ENCODE measurements at regions not wholly inside any gene's neighbourhood (a gene's known extent, or its start where the extent isn't known, plus 50 kb on each side); places are given as distances from the start of the nearest gene placed in this dataset.

- no peaks in the 10 kb centered on the region for H4K20me1 ChIP-seq (ENCODE audit: insufficient read depth, low read length)
- no peaks in the 10 kb centered on the region for H3K4me1 ChIP-seq (ENCODE audit: insufficient read depth, low read length)
- H3K4me3 ChIP-seq (ENCODE audit: low read depth in 1 of 2, low read length in 2 of 2): no peak overlapping the region
- TF ChIP-seq CTCF (IDR thresholded peaks at IDR 0.05; ENCODE audit: borderline replicate concordance, extremely low read depth, low read length, poor library complexity, severe bottlenecking) (no peak), EZH2 (IDR thresholded peaks at IDR 0.05; ENCODE audit: borderline replicate concordance, low read depth, low read length, severe bottlenecking) (no peak)
- H3K27me3 ChIP-seq (ENCODE audit: insufficient read depth, low read length, poor library complexity): no peaks in the 10 kb centered on the region
- no peaks in the 10 kb centered on the region for H3K79me2 ChIP-seq (ENCODE audit: insufficient read depth, low read length)
- no peak for DNase-seq
- no peak overlapping the region for H2AFZ ChIP-seq (ENCODE audit: low read depth, low read length)
- no peaks in the 10 kb centered on the region for H3K36me3 ChIP-seq (ENCODE audit: insufficient read depth, low read length)
- no peak overlapping the region for H3K27ac ChIP-seq (ENCODE audit: low read length)
- ATAC-seq (ENCODE audit: insufficient read depth, low read depth): peak; percentile 17; the same call in 1 of the 3 replicates
- no peak overlapping the region for H3K4me2 ChIP-seq (ENCODE audit: insufficient read depth, low read length)
- H3K9ac ChIP-seq (ENCODE audit: low read depth, low read length): no peak overlapping the region
- no peaks in the 10 kb centered on the region for H3K9me3 ChIP-seq (ENCODE audit: insufficient read depth, low read length, severe bottlenecking)
Measured at GRCh38 chr1:238153253-238153652, 262.5 kb upstream of the ZP4 start.

- no peak for TF ChIP-seq EZH2 (IDR thresholded peaks at IDR 0.05; ENCODE audit: borderline replicate concordance, low read depth, low read length, severe bottlenecking)
- no peaks in the 10 kb centered on the region for H3K27me3 ChIP-seq (ENCODE audit: insufficient read depth, low read length, poor library complexity)
Measured at GRCh38 chr1:238152119-238152518, 261.4 kb upstream of the ZP4 start.

GRCh38 chr1:238143038-238143437, 252.3 kb upstream of the ZP4 start:
- Histone ChIP-seq H2AFZ (ENCODE audit: low read depth, low read length) (no peak overlapping the region), H3K36me3 (ENCODE audit: insufficient read depth, low read length) (no peaks in the 10 kb centered on the region)
- TF ChIP-seq EZH2 (IDR thresholded peaks at IDR 0.05; ENCODE audit: borderline replicate concordance, low read depth, low read length, severe bottlenecking): no peak
- no peak for TF ChIP-seq CTCF (IDR thresholded peaks at IDR 0.05; ENCODE audit: borderline replicate concordance, extremely low read depth, low read length, poor library complexity, severe bottlenecking)

More at GRCh38 chr1:238152119-238152518, 261.4 kb upstream of the ZP4 start:
- no peak overlapping the region for H2AFZ ChIP-seq (ENCODE audit: low read depth, low read length)
- H3K4me1 ChIP-seq (ENCODE audit: insufficient read depth, low read length): no peaks in the 10 kb centered on the region
- H4K20me1 ChIP-seq (ENCODE audit: insufficient read depth, low read length): no peaks in the 10 kb centered on the region
- H3K27ac ChIP-seq (ENCODE audit: low read length): no peak overlapping the region
- H3K4me3 ChIP-seq (ENCODE audit: low read depth in 1 of 2, low read length in 2 of 2): no peak overlapping the region
- ATAC-seq (ENCODE audit: insufficient read depth, low read depth) (no peak), DNase-seq (no peak)
- no peaks in the 10 kb centered on the region for H3K9me3 ChIP-seq (ENCODE audit: insufficient read depth, low read length, severe bottlenecking)
- H3K4me2 ChIP-seq (ENCODE audit: insufficient read depth, low read length): no peak overlapping the region
- H3K36me3 ChIP-seq (ENCODE audit: insufficient read depth, low read length): no peaks in the 10 kb centered on the region
- H3K79me2 ChIP-seq (ENCODE audit: insufficient read depth, low read length): no peaks in the 10 kb centered on the region
- no peak overlapping the region for H3K9ac ChIP-seq (ENCODE audit: low read depth, low read length)

GRCh38 chr1:238141353-238141752, 250.6 kb upstream of the ZP4 start:
- no peak overlapping the region for H3K4me2 ChIP-seq (ENCODE audit: insufficient read depth, low read length)
- DNase-seq (no peak), ATAC-seq (ENCODE audit: insufficient read depth, low read depth) (no peak)
- H3K36me3 ChIP-seq (ENCODE audit: insufficient read depth, low read length): no peaks in the 10 kb centered on the region
- no peak overlapping the region for H3K4me3 ChIP-seq (ENCODE audit: low read depth in 1 of 2, low read length in 2 of 2)
- no peaks in the 10 kb centered on the region for H4K20me1 ChIP-seq (ENCODE audit: insufficient read depth, low read length)
- H3K79me2 ChIP-seq (ENCODE audit: insufficient read depth, low read length): no peaks in the 10 kb centered on the region
- H3K27ac ChIP-seq (ENCODE audit: low read length): no peak overlapping the region
- H2AFZ ChIP-seq (ENCODE audit: low read depth, low read length): no peak overlapping the region
- no peaks in the 10 kb centered on the region for H3K4me1 ChIP-seq (ENCODE audit: insufficient read depth, low read length)
- H3K9ac ChIP-seq (ENCODE audit: low read depth, low read length): no peak overlapping the region
- no peak for TF ChIP-seq CTCF (IDR thresholded peaks at IDR 0.05; ENCODE audit: borderline replicate concordance, extremely low read depth, low read length, poor library complexity, severe bottlenecking)
- TF ChIP-seq EZH2 (IDR thresholded peaks at IDR 0.05; ENCODE audit: borderline replicate concordance, low read depth, low read length, severe bottlenecking): no peak
- H3K27me3 ChIP-seq (ENCODE audit: insufficient read depth, low read length, poor library complexity): no peaks in the 10 kb centered on the region
- no peaks in the 10 kb centered on the region for H3K9me3 ChIP-seq (ENCODE audit: insufficient read depth, low read length, severe bottlenecking)

More at GRCh38 chr1:238143038-238143437, 252.3 kb upstream of the ZP4 start:
- no peak for ATAC-seq (ENCODE audit: insufficient read depth, low read depth)
- no peaks in the 10 kb centered on the region for H3K79me2 ChIP-seq (ENCODE audit: insufficient read depth, low read length)
- no peak overlapping the region for H3K27ac ChIP-seq (ENCODE audit: low read length)
- no peak overlapping the region for H3K9ac ChIP-seq (ENCODE audit: low read depth, low read length)
- no peak overlapping the region for H3K4me3 ChIP-seq (ENCODE audit: low read depth in 1 of 2, low read length in 2 of 2)
- no peak overlapping the region for H3K4me2 ChIP-seq (ENCODE audit: insufficient read depth, low read length)
- H4K20me1 ChIP-seq (ENCODE audit: insufficient read depth, low read length): no peaks in the 10 kb centered on the region
- H3K9me3 ChIP-seq (ENCODE audit: insufficient read depth, low read length, severe bottlenecking): no peaks in the 10 kb centered on the region
- no peaks in the 10 kb centered on the region for H3K4me1 ChIP-seq (ENCODE audit: insufficient read depth, low read length)
- no peaks in the 10 kb centered on the region for H3K27me3 ChIP-seq (ENCODE audit: insufficient read depth, low read length, poor library complexity)
- no peak for DNase-seq

Measured in DND-41 (cell line).